Fibroblast of pulmonary artery (primary cell): ENCODE measurements at regions not wholly inside any gene's neighbourhood (a gene's known extent, or its start where the extent isn't known, plus 50 kb on each side); places are given as distances from the start of the nearest gene placed in this dataset.

Experiments used
- DNase-seq: peaks from one replicate; pipeline ENCODE4 v3.0.0-alpha.2; 2010; ENCODE audit warnings: low read depth
- H3K4me3 ChIP-seq: replicated peaks from 2 replicates; pipeline ENCODE4 v1.5.1; 2011; ENCODE audit warnings: low read depth, mild to moderate bottlenecking, control low read depth, low read length, moderate library complexity
- CTCF ChIP-seq: IDR thresholded peaks from 2 replicates; pipeline ENCODE4 v1.5.1; 2011; ENCODE audit warnings: mild to moderate bottlenecking, control low read depth, low read length, inconsistent platforms; ENCODE audit errors: missing control alignments

DNA sequence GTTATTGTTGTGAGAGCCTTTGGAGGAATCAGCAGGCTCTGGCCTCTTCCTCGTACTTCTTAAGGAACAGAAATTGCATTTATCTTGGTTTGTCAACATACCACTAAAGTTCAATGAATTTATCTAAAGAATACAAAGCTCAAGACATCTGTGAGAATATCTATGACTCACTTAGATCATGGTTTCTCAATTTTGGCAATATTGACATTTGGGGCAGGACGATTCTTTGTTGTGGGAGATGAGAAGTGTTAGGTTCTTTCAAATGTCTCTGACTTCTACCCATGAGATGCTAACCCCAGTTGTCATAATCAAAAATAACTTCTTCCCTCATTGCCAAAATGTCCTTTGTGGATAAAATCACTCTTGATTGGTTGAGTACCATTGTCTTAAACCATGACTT lies 1190.3 kb downstream of the GALC start:
- no peak for TF ChIP-seq CTCF
- H3K4me3 ChIP-seq: no peak overlapping the region
- peak; percentile 13 for DNase-seq

GRCh38 chr14:86799244-86799647 lies 1193.7 kb downstream of the GALC start:
- DNase-seq: peak; percentile 96
- no peak overlapping the region for H3K4me3 ChIP-seq
- peak; percentile 3 for TF ChIP-seq CTCF

GRCh38 chr14:86798330-86798729 lies 1194.7 kb downstream of the GALC start:
- no peak overlapping the region for H3K4me3 ChIP-seq
- no peak for TF ChIP-seq CTCF
- peak; percentile 14 for DNase-seq

DNA sequence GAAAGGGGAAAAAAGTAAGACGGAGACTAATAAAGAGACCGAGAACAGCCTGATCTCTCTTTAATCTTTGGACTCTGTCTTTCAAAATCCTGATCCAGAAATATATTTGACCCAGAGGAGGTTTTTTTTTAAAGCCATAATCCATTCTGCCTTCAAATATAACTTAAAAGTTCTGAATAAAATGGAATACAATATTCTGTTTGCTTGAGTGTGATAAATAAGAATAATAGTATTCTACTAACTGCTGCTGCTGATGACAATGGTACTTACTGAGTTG lies 1196.0 kb downstream of the GALC start:
- no peak for TF ChIP-seq CTCF

DNA sequence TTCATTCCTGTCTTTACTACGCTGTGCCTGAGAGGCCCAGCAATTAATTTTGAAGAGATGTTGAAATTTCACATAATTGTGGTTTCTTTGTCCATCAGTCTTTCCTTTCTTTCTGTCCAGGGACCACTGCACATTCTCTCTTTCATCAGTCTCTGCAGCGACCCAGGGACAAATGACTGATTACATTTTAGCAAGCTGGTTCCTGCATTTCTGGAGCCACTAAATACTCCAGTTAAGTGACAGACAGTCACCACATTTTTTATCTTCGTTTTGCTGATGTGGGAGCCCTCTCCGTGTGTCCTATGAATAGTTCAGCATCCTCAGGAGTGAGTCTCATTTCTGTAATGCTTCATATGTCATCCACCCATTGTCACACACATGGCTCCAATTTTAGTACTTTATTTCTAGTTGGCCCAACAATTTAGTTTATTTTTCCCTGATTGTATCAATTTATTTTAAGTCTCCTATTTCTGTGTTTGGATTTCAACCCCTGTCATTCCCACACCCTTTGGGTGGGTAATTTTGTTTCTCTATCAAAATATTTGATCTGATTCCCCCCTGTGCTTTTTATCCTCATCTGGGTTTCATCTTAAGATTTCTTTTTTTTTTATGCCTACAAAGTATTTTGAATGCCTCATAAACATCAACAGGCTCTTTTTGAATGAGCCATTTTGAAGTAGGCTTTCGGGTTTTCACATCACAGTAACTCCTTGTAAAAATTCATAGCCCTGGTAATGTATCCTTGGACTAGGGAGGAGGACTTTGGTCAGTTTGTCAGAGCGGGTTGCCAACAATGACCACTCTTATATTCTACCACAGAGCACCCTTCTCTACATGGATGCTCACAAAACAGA lies 1196.5 kb downstream of the GALC start:
- DNase-seq: peak; percentile 38
- no peak for TF ChIP-seq CTCF

More for the DNA sequence above, 1196.0 kb downstream of the GALC start:
- no peak overlapping the region for H3K4me3 ChIP-seq
- DNase-seq: no peak

GRCh38 chr14:86794689-86795088 lies 1198.3 kb downstream of the GALC start:
- TF ChIP-seq CTCF: no peak
- no peak overlapping the region for H3K4me3 ChIP-seq
- DNase-seq: no peak

More for the DNA sequence above, 1196.5 kb downstream of the GALC start:
- H3K4me3 ChIP-seq: no peak overlapping the region
